Activated T-cell treated with anti-CD3 and anti-CD28 coated beads for 1 hour (primary cell): ENCODE measurements at regions not wholly inside any gene's neighbourhood (a gene's known extent, or its start where the extent isn't known, plus 50 kb on each side); places are given as distances from the start of the nearest gene placed in this dataset.

Experiments used
- DNase-seq: peaks from one replicate; pipeline ENCODE4 v3.0.0-alpha.2; 2020; ENCODE audit warnings: low read depth

GRCh38 chr6:22027040-22027725 is 269.7 kb downstream of the PRL start:
- DNase-seq, result no peak

GRCh38 chr6:22028403-22029090 is 268.3 kb downstream of the PRL start:
- DNase-seq, result no peak

DNA sequence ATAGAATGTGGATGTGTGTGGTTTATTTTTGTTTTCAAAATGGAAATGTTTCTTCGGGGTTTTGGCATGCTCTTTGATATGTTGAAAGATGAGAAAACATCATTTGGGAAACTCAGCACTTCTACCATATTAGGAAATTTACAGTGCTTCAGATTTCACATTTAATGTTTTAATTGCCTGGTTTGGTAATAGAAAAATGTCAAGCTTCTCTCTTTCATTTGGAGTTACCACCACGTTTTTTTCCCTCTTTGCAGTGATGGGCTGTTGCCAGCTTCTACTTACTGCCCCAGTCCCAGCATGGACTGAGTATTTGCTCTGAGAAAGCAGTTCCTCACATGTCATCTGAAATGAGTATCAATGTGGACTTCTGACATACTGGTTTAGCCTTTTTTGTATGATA is 267.7 kb downstream of the PRL start:
- no peak for DNase-seq

- DNase-seq, result no peak
These were observed 265.9 kb downstream of the PRL start for GRCh38 chr6:22030730-22031619.

DNA sequence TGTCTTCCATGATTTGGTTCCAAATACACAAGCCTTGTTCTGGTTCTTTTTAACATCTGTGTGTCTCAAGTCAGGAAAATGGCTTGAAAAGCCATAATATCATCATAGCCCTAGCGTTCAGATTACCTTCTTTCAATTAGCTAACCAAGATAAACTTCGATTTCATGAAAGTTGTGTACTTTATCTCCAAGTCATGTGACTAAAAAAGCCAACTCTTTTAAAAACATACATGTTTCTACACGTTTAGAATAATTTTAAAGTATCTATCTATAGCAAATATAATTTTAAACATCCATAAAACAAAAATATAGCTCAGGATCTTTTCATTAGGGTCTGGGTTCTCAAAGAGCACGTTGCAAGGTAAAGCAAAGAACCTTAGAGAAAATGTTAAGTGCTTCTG is 261.1 kb downstream of the PRL start:
- no peak for DNase-seq

- no peak for DNase-seq
These were observed 260.6 kb downstream of the PRL start for GRCh38 chr6:22036275-22036674.

GRCh38 chr6:22036699-22037098 is 260.1 kb downstream of the PRL start:
- DNase-seq, result no peak

- no peak for DNase-seq
These were observed 254.9 kb downstream of the PRL start for GRCh38 chr6:22041797-22042480.

- DNase-seq, result no peak
These were observed 254.1 kb downstream of the PRL start for GRCh38 chr6:22042706-22043105.

DNA sequence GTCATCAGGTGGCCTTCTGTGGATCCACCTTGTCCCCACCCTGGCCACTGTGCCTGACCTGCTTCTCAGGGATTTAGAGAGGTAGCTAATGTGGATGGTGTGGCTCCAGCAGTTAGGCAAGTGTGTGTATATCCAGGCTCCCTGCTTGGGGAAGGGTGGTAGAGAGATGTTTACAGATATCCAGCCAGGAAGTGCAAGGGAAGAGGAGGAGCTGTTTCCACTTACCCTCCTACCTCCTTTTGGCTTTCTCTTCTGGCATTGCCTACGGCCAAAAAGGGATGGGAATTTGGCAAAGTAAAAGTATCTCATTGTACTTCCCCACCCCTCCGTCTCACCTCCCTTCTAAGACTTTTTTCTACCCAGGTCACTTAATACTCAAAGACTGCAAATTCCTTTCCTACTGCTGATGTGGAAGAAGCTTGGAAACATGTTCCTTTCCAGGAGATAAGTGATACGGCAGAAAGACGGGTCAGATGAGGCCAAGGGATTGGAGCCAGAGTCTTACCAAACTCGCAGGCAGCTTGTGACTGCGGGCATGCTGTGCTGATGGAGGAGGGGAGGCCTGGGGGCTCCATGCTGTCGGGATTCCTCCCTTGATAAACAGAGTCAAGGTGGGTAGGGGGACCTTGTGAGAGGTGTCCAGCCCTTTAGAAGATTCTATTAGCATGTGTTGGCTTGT is 253.4 kb downstream of the PRL start:
- DNase-seq, result no peak

GRCh38 chr6:22045261-22045912 is 251.4 kb downstream of the PRL start:
- DNase-seq, result no peak

GRCh38 chr6:22049002-22049401 is 247.8 kb downstream of the PRL start:
- no peak for DNase-seq

GRCh38 chr6:22053391-22053997 is 243.3 kb downstream of the PRL start:
- no peak for DNase-seq

- no peak for DNase-seq
These were observed 240.4 kb downstream of the PRL start for GRCh38 chr6:22056398-22056797.

GRCh38 chr6:22057962-22058361 is 238.9 kb downstream of the PRL start:
- DNase-seq, result no peak

DNA sequence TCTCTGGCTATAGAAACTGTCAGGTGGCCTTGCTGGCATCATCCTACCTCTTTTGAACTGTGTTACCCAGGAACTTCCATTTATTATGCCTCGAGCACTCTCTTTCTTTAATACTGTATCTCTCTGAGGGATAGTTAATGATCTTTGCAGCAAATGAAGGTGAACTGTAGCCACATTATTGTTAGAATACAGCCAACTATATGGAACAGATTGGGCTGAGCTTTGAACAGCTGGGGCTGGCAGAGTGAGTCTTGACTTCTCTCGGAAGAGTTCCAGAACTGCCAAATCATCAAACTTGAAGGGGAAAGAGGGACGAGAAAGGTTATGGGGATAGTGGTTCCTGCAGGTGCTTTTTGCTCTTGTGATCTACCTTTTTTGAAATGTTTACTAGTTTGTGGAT is 237.7 kb downstream of the PRL start:
- DNase-seq, result no peak

DNA sequence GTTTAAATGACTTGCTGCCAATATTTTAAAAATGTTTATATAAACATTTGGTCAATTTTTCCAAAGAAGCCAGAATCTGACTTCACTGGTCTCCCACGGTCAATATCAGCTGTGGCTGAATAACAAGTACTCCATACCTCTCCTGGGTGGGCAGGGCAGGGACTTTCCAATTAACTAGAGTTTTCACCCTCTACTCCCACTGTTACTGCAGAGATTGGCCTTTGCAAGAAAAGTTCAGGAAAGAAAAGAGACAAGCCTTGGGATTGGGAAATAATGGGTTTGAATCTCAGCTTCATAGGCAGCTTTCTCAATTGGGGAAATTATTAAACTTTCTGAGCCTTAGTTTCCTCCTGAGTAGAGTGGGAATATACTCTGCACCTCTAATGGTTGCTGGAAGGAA is 236.9 kb downstream of the PRL start:
- no peak for DNase-seq

GRCh38 chr6:22062807-22063408 is 233.9 kb downstream of the PRL start:
- no peak for DNase-seq

DNA sequence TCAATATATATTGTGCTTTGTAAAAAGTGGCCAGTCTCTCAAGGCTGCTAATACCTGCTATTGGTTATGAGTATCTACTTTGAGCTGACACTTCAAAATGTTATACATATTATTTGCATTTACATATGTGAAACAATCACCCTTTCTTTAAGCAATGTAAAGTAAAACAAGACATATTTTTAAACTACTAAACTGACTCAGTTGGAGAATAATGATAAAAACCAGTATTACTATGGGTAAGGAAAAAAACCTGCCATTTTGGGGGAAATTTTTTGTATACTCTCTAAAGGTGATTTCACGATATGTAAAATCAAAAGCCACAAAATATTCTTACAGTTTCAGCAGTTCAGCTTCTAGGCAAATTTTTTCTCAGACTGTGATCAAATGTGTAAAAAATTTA is 232.3 kb downstream of the PRL start:
- DNase-seq, result no peak

GRCh38 chr6:22067122-22067521 is 229.7 kb downstream of the PRL start:
- no peak for DNase-seq
